ENCODE measurements at regions not wholly inside any gene's neighbourhood (a gene's known extent, or its start where the extent isn't known, plus 50 kb on each side); places are given as distances from the start of the nearest gene placed in this dataset.
A peak's percentile ranks its signal among the peaks of the same experiment; 100 is the strongest.

DNA sequence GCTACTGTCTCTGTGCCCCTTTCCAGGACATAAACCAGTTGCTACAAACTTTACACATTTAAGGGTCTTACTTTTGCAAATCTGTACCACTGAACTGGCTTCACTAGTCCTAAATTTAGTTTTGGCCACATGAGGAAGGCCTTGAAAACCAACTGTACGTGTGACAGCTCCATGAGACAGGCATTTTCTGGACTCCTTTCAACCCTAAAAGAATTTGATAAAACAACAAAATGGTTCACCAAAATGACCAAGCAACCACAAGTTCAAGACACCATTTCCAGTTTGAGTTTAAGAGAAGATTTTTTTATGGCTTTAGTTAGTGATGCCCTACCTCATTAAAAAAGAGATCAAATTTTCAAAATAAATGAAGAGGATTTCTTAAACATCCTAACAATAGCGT lies 246.4 kb downstream of the ZNF674 start:
- DNase-seq (ENCODE audit: insufficient read length, low spot score, missing footprints) = peak; percentile 32
- TF ChIP-seq, protein P1, sequence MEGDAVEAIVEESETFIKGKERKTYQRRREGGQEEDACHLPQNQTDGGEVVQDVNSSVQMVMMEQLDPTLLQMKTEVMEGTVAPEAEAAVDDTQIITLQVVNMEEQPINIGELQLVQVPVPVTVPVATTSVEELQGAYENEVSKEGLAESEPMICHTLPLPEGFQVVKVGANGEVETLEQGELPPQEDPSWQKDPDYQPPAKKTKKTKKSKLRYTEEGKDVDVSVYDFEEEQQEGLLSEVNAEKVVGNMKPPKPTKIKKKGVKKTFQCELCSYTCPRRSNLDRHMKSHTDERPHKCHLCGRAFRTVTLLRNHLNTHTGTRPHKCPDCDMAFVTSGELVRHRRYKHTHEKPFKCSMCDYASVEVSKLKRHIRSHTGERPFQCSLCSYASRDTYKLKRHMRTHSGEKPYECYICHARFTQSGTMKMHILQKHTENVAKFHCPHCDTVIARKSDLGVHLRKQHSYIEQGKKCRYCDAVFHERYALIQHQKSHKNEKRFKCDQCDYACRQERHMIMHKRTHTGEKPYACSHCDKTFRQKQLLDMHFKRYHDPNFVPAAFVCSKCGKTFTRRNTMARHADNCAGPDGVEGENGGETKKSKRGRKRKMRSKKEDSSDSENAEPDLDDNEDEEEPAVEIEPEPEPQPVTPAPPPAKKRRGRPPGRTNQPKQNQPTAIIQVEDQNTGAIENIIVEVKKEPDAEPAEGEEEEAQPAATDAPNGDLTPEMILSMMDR (IDR thresholded peaks at IDR 0.05; ENCODE audit: extremely low read depth, low read depth, low read length) = no peak
- no peak overlapping the region for H3K27ac ChIP-seq (ENCODE audit: low read depth, low read length)

DNA sequence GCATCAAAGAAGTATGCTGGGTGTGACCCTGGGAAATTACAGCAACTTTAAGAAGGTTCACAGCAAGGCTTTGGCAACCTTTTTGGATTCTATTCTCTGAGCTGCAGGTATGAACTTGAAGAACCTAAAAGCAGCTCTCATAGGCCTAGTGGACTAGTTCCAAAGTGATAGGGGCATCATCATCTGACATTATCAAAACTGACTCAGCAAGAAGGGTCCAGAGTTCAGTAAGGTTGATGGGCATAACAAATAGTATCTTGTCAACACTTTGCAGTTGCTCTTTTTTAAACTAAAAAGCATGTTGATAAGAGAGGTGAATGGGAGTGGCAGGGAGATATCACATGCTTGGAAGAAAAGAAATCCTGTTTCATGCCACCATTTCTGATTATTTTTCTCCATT lies 249.3 kb downstream of the ZNF674 start:
- Histone ChIP-seq H3K27me3 (ENCODE audit: insufficient read depth, low read length) (no peaks in the 10 kb centered on the region), H2AFZ (ENCODE audit: low read length) (no peak overlapping the region), H3K4me1 (ENCODE audit: insufficient read depth, low read length) (peaks cover 5% of the 10 kb centered on the region), H3K9me3 (ENCODE audit: low read depth, low read length) (no peaks in the 10 kb centered on the region), H4K20me1 (ENCODE audit: insufficient read depth, low read length) (no peaks in the 10 kb centered on the region), H3K36me3 (ENCODE audit: insufficient read depth, low read length) (no peaks in the 10 kb centered on the region), H3K27ac (ENCODE audit: low read depth, low read length) (no peak overlapping the region), H3K79me2 (ENCODE audit: insufficient read depth, low read length) (no peaks in the 10 kb centered on the region), H3K4me2 (ENCODE audit: insufficient read depth, low read length) (no peak overlapping the region), H3K4me3 (ENCODE audit: insufficient read depth, low read length) (no peak overlapping the region)
- DNase-seq (ENCODE audit: insufficient read length, low spot score, missing footprints) = no peak
- TF ChIP-seq, protein P1 (IDR thresholded peaks at IDR 0.05; ENCODE audit: extremely low read depth, low read depth, low read length) = no peak

More for the DNA sequence above, 246.4 kb downstream of the ZNF674 start:
- Histone ChIP-seq H3K4me1 (ENCODE audit: insufficient read depth, low read length) (peaks cover 5% of the 10 kb centered on the region), H4K20me1 (ENCODE audit: insufficient read depth, low read length) (no peaks in the 10 kb centered on the region), H3K4me2 (ENCODE audit: insufficient read depth, low read length) (no peak overlapping the region), H3K9me3 (ENCODE audit: low read depth, low read length) (no peaks in the 10 kb centered on the region), H2AFZ (ENCODE audit: low read length) (no peak overlapping the region), H3K36me3 (ENCODE audit: insufficient read depth, low read length) (no peaks in the 10 kb centered on the region), H3K79me2 (ENCODE audit: insufficient read depth, low read length) (no peaks in the 10 kb centered on the region), H3K4me3 (ENCODE audit: insufficient read depth, low read length) (no peak overlapping the region), H3K27me3 (ENCODE audit: insufficient read depth, low read length) (peaks cover 4% of the 10 kb centered on the region)

DNA sequence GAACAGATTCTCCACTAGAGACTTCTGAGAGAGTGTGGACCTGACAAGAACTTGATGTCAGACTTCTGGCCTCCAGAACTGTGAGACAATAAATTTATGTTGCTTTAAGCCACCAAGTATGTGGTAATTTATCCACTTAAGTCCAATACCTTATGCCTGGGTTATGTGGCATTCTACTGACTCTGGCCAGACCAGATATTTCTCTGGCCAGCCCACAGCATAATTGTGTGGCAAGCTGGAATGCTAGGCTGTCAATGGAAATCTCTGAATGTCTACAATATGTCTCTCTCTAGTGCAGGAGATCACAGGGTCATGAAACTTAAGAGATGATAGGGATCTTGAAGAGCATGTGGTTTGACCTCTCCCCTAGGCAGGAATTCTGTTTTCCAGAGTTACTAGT lies 251.0 kb downstream of the ZNF674 start:
- no peak for DNase-seq (ENCODE audit: insufficient read length, low spot score, missing footprints)
- H3K36me3 ChIP-seq (ENCODE audit: insufficient read depth, low read length) = no peaks in the 10 kb centered on the region
- no peaks in the 10 kb centered on the region for H3K27me3 ChIP-seq (ENCODE audit: insufficient read depth, low read length)
- no peaks in the 10 kb centered on the region for H4K20me1 ChIP-seq (ENCODE audit: insufficient read depth, low read length)
- H3K79me2 ChIP-seq (ENCODE audit: insufficient read depth, low read length) = no peaks in the 10 kb centered on the region
- H3K4me3 ChIP-seq (ENCODE audit: insufficient read depth, low read length) = no peak overlapping the region
- H3K9me3 ChIP-seq (ENCODE audit: low read depth, low read length) = no peaks in the 10 kb centered on the region
- peaks cover 5% of the 10 kb centered on the region for H3K4me1 ChIP-seq (ENCODE audit: insufficient read depth, low read length)
- TF ChIP-seq, protein P1 (IDR thresholded peaks at IDR 0.05; ENCODE audit: extremely low read depth, low read depth, low read length) = no peak
- no peak overlapping the region for H3K27ac ChIP-seq (ENCODE audit: low read depth, low read length)
- H3K4me2 ChIP-seq (ENCODE audit: insufficient read depth, low read length) = no peak overlapping the region
- H2AFZ ChIP-seq (ENCODE audit: low read length) = no peak overlapping the region

DNA sequence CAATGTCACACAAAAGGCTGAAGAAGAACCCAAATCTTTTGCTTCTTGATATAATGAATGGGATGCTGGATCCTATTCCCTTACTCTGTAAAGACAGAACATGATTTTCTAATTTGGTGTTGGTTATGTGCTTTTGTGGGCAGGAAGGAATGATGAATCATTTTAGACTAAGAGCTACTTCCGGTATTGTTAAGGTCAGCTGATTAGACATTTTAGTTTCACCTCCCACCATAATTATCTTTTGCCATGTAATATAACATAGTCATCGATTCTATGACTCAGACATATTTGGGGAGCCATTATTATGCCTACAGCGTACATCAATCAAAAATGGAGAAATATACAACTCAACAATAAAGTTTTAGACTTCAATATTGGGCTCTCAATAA lies 265.3 kb downstream of the ZNF674 start:
- Histone ChIP-seq H3K36me3 (ENCODE audit: insufficient read depth, low read length) (no peaks in the 10 kb centered on the region), H4K20me1 (ENCODE audit: insufficient read depth, low read length) (no peaks in the 10 kb centered on the region), H3K79me2 (ENCODE audit: insufficient read depth, low read length) (no peaks in the 10 kb centered on the region), H3K27me3 (ENCODE audit: insufficient read depth, low read length) (no peaks in the 10 kb centered on the region), H3K4me1 (ENCODE audit: insufficient read depth, low read length) (peaks cover 23% of the 10 kb centered on the region), H3K27ac (ENCODE audit: low read depth, low read length) (peak overlapping the region; percentile 59), H3K4me2 (ENCODE audit: insufficient read depth, low read length) (peak overlapping the region; percentile 67), H2AFZ (ENCODE audit: low read length) (no peak overlapping the region), H3K4me3 (ENCODE audit: insufficient read depth, low read length) (no peak overlapping the region), H3K9me3 (ENCODE audit: low read depth, low read length) (no peaks in the 10 kb centered on the region)
- peak; percentile 89 for DNase-seq (ENCODE audit: insufficient read length, low spot score, missing footprints)
- TF ChIP-seq, protein P1 (IDR thresholded peaks at IDR 0.05; ENCODE audit: extremely low read depth, low read depth, low read length) = no peak
